Tibial nerve (tissue), 4 donors: ENCODE measurements at regions not wholly inside any gene's neighbourhood (a gene's known extent, or its start where the extent isn't known, plus 50 kb on each side); places are given as distances from the start of the nearest gene placed in this dataset.

Experiments used
- EP300 ChIP-seq, 2 donors: sonication (generic); formaldehyde crosslinking; IDR thresholded peaks; one replicate each; pipeline ENCODE4 v1.6.1; 2017; ENCODE audit warnings: antibody characterized with exemption in 2 of 2, mild to moderate bottlenecking in 1 of 2
- POLR2A ChIP-seq, 2 donors: fragments of 450-650 bp; IDR thresholded peaks; one replicate each; pipeline ENCODE4 v1.6.1; 2017; ENCODE audit warnings: antibody characterized with exemption in 2 of 2, mild to moderate bottlenecking in 2 of 2, moderate library complexity in 2 of 2
- TF ChIP-seq, protein P1 (sequence below), 5 experiments: fragments of 200-600 bp in 3 of 5; fragments of 450-650 bp in 2 of 5; sonication (generic) in 3 of 5; IDR thresholded peaks; one replicate each; pipeline ENCODE4 v1.5.1; 2016 to 2019; ENCODE audit warnings: antibody characterized with exemption in 5 of 5, mild to moderate bottlenecking in 3 of 5, moderate library complexity in 2 of 5

DNA sequence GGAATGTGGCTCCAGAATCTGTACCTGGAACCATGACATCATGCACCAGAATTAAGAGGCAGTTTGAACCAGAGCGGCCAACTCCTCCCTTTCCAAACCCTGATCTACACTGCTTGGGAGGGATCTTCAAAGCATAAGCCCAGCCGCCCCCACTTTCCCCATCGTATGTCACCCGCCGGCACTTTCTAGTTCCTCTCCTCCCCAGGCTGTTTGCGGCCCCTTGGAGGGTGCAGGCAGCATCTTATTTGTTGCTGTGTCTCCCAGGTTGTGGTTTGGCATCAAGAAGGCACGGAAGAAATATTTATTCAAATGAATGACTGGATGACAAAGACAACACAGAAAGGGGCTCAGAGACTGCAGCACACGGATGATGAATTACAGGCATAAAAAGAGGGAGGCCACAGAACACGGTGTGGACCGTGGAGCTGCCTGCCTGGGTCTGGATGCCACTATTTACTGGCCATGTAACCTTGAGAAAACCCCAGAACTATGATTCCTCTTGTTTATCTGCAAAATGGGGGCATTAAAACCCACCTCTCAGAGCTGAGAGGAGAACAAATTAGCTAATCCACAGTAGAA lies 305.8 kb downstream of the EIPR1 start:
- TF ChIP-seq, protein P1, sequence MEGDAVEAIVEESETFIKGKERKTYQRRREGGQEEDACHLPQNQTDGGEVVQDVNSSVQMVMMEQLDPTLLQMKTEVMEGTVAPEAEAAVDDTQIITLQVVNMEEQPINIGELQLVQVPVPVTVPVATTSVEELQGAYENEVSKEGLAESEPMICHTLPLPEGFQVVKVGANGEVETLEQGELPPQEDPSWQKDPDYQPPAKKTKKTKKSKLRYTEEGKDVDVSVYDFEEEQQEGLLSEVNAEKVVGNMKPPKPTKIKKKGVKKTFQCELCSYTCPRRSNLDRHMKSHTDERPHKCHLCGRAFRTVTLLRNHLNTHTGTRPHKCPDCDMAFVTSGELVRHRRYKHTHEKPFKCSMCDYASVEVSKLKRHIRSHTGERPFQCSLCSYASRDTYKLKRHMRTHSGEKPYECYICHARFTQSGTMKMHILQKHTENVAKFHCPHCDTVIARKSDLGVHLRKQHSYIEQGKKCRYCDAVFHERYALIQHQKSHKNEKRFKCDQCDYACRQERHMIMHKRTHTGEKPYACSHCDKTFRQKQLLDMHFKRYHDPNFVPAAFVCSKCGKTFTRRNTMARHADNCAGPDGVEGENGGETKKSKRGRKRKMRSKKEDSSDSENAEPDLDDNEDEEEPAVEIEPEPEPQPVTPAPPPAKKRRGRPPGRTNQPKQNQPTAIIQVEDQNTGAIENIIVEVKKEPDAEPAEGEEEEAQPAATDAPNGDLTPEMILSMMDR (IDR thresholded peaks at IDR 0.05), result no peak
- TF ChIP-seq EP300 (IDR thresholded peaks at IDR 0.05), result no peak
- TF ChIP-seq POLR2A (IDR thresholded peaks at IDR 0.05), result no peak
